ENCODE measurements at regions not wholly inside any gene's neighbourhood (a gene's known extent, or its start where the extent isn't known, plus 50 kb on each side); places are given as distances from the start of the nearest gene placed in this dataset.

DNA sequence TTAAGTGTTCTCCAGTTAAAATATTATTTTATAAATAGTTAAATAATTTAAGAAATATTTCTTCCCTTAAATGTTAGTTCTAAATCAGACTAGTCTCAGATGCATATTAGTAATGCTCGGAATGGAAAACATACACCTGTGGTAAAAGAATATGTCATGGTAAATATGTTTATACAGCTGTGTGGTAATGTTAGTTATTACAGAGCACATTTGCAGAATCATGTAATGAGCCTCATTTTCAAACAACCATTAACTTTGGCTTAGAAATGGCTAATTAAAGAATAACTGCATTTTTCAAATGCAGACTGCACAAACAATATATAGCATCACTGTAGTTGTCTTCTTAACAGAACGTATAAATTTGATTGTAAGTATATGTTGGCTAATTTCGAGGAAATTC is 90.3 kb downstream of the DISP1 start:
- Histone ChIP-seq H4K91ac (replicated peaks; ENCODE audit: insufficient read length, low read length) (no peak overlapping the region), H3K27me3 (replicated peaks in 1 of 4; ENCODE audit: control insufficient read depth in 3 of 4, extremely low read depth in 1 of 4, insufficient read depth in 3 of 4, low read length in 3 of 4) (no peaks in the 10 kb centered on the region), H3K79me2 (ENCODE audit: control insufficient read depth in 1 of 2, insufficient read depth in 2 of 2, low read length in 2 of 2) (no peaks in the 10 kb centered on the region), H3K14ac (ENCODE audit: insufficient read length) (no peak overlapping the region), H3K4ac (replicated peaks; ENCODE audit: insufficient read length, low read depth, low read length) (no peak overlapping the region), H3K9me3 (ENCODE audit: insufficient read depth in 2 of 2, low read depth in 1 of 2, low read length in 1 of 2) (no peaks in the 10 kb centered on the region), H2BK20ac (ENCODE audit: low read length) (no peak overlapping the region), H3K36me3 (ENCODE audit: control insufficient read depth in 2 of 4, insufficient read depth in 4 of 4, low read length in 3 of 4) (no peaks in the 10 kb centered on the region), H3K4me2 (ENCODE audit: insufficient read depth in 1 of 2, low read depth in 2 of 2, low read length in 2 of 2) (no peak overlapping the region), H2AFZ (ENCODE audit: low read length) (no peak overlapping the region), H2BK5ac (ENCODE audit: low read depth, low read length) (no peak overlapping the region), H3K23me2 (ENCODE audit: low read depth, low read length) (no peaks in the 10 kb centered on the region), H3K23ac (ENCODE audit: insufficient read length) (no peak overlapping the region), H3K4me3 (ENCODE audit: extremely low read depth in 1 of 4, insufficient read depth in 2 of 4, low read depth in 3 of 4, low read length in 4 of 4) (no peak overlapping the region), H4K20me1 (replicated peaks in 1 of 2; ENCODE audit: control insufficient read depth in 1 of 2, insufficient read depth in 2 of 2, low read length in 2 of 2) (no peaks in the 10 kb centered on the region), H2BK120ac (replicated peaks; ENCODE audit: low read depth, low read length) (no peak overlapping the region), H3K56ac (replicated peaks; ENCODE audit: insufficient read length, low read depth, low read length) (no peak overlapping the region), H3K9ac (replicated peaks in 1 of 4; ENCODE audit: extremely low read depth in 1 of 4, low read depth in 3 of 4, low read length in 3 of 4) (no peak overlapping the region), H3K79me1 (ENCODE audit: low read depth, low read length) (no peaks in the 10 kb centered on the region), H3K4me1 (replicated peaks in 1 of 4; ENCODE audit: control insufficient read depth in 3 of 4, insufficient read depth in 4 of 4, low read length in 3 of 4) (no peaks in the 10 kb centered on the region), H4K8ac (ENCODE audit: extremely low read depth, insufficient read depth, low read length) (no peak overlapping the region), H3K27ac (ENCODE audit: low read depth, low read length) (no peak overlapping the region), H2AK5ac (ENCODE audit: low read depth, low read length) (no peak overlapping the region), H2BK15ac (ENCODE audit: low read length) (no peak overlapping the region), H2BK12ac (ENCODE audit: low read depth, low read length) (no peak overlapping the region), H4K5ac (ENCODE audit: insufficient read length, low read depth, low read length) (no peak overlapping the region), H3K18ac (ENCODE audit: extremely low read depth, low read length) (no peak overlapping the region)
- ChIA-PET CTCF (ENCODE audit: partially characterized antibody) (no interaction called here), POLR2A (ENCODE audit: partially characterized antibody) (no interaction called here)
- DNase-seq (ENCODE audit: low read depth in 1 of 2, low spot score in 2 of 2): no peak
- 90% methylated on average over 3 of the region's 3 CpGs; no CpG with 5 or more reads in 1 of the 2 experiments for WGBS, 2 experiments (ENCODE audit: extremely low coverage in 1 of 2, insufficient coverage in 1 of 2, insufficient read length in 1 of 2, insufficient replicate concordance in 2 of 2, low coverage in 1 of 2, low lambda C conversion rate in 2 of 2, missing lambda C conversion rate in 1 of 2)
- no peak for FAIRE-seq
- TF ChIP-seq SAP30 (IDR thresholded peaks at IDR 0.05; ENCODE audit: insufficient read depth, insufficient replicate concordance, low read length) (no peak), SIN3A (conservative IDR thresholded peaks at IDR 0.05 in 1 of 2, IDR thresholded peaks at IDR 0.05 in 1 of 2; ENCODE audit: low read depth in 1 of 2, low read length in 2 of 2) (no peak), HDAC2 (IDR thresholded peaks at IDR 0.05; ENCODE audit: borderline replicate concordance in 1 of 2, low read depth in 2 of 2, low read length in 2 of 2) (no peak), TAF7 (optimal IDR thresholded peaks at IDR 0.05; ENCODE audit: borderline replicate concordance, low read depth, low read length) (no peak), BACH1 (IDR thresholded peaks at IDR 0.05; ENCODE audit: low read length) (no peak), EZH2 (IDR thresholded peaks at IDR 0.05; ENCODE audit: low read depth, low read length, severe bottlenecking) (no peak), TEAD4 (IDR thresholded peaks at IDR 0.05; ENCODE audit: low read depth, low read length) (no peak), PHF8 (conservative IDR thresholded peaks at IDR 0.05; ENCODE audit: low read depth, low read length) (no peak), BRCA1 (IDR thresholded peaks at IDR 0.05; ENCODE audit: low read depth, low read length) (no peak), SIRT6 (IDR thresholded peaks at IDR 0.05; ENCODE audit: low read length) (no peak), MAFK (IDR thresholded peaks at IDR 0.05; ENCODE audit: low read depth, low read length) (no peak)
